H1 (cell line): ENCODE measurements at regions not wholly inside any gene's neighbourhood (a gene's known extent, or its start where the extent isn't known, plus 50 kb on each side); places are given as distances from the start of the nearest gene placed in this dataset.

ENCODE experiments used
- CTCF ChIA-PET: fragments of 300-600 bp; sonication (Branson Sonifier 250); formaldehyde crosslinking; loops from one replicate; lab custom pipeline; 2021; ENCODE audit not compliant: partially characterized antibody; lab: Charles Lee
- POLR2A ChIA-PET: fragments of 300-600 bp; sonication (Branson Sonifier 250); formaldehyde crosslinking; loops from one replicate; lab custom pipeline; 2021; ENCODE audit warnings: inconsistent platforms; ENCODE audit not compliant: partially characterized antibody; lab: Charles Lee
- DNase-seq, 2 experiments: peaks; one replicate each; pipeline versions ENCODE4 v3.0.0 to v3.0.0-alpha.2; 2010 to 2022; ENCODE audit warnings: low spot score in 2 of 2, low read depth in 1 of 2, mixed read lengths in 1 of 2
- FAIRE-seq: peaks from 2 replicates; lab custom pipeline; 2011; peaks lifted over from hg19 to GRCh38; lab: Jason Lieb, UNC
- H2AFZ ChIP-seq: 2 replicates; pipeline ENCODE4 v1.8.1; 2012; ENCODE audit warnings: low read length, inconsistent platforms
- H2AK5ac ChIP-seq: 2 replicates; pipeline ENCODE4 v1.6.1; 2013; ENCODE audit warnings: low read depth, low read length
- H2BK120ac ChIP-seq: replicated peaks from 2 replicates; pipeline ENCODE3; 2013; ENCODE audit warnings: low read depth, low read length, inconsistent platforms
- H2BK12ac ChIP-seq: 2 replicates; pipeline ENCODE4 v1.6.1; 2013; ENCODE audit warnings: low read depth, low read length
- H2BK15ac ChIP-seq: 2 replicates; pipeline ENCODE4 v1.6.1; 2013; ENCODE audit warnings: low read length
- H2BK20ac ChIP-seq: 2 replicates; pipeline ENCODE4 v1.6.1; 2013; ENCODE audit warnings: low read length
- H2BK5ac ChIP-seq: 2 replicates; pipeline ENCODE4 v1.6.1; 2013; ENCODE audit warnings: low read depth, low read length
- H3K14ac ChIP-seq: 2 replicates; pipeline ENCODE4 v1.6.1; 2013; ENCODE audit warnings: inconsistent platforms; ENCODE audit not compliant: insufficient read length
- H3K18ac ChIP-seq: 2 replicates; pipeline ENCODE4 v1.6.1; 2013; ENCODE audit warnings: low read length; ENCODE audit errors: extremely low read depth
- H3K23ac ChIP-seq: 2 replicates; pipeline ENCODE4 v1.6.1; 2013; ENCODE audit warnings: inconsistent platforms; ENCODE audit not compliant: insufficient read length
- H3K23me2 ChIP-seq: 2 replicates; pipeline ENCODE4 v1.6.1; 2013; ENCODE audit warnings: low read depth, low read length
- H3K27ac ChIP-seq: 2 replicates; pipeline ENCODE4 v1.6.1; 2011; ENCODE audit warnings: low read depth, low read length, inconsistent platforms
- H3K27me3 ChIP-seq, 4 experiments: replicated peaks in 1 of 4; 1 replicate in 1 of 4; 2 replicates in 3 of 4; pipeline versions ENCODE4 v1.6.1 to v1.8.1; 2011 to 2013; ENCODE audit warnings: low read length in 3 of 4, mild to moderate bottlenecking in 3 of 4, inconsistent platforms in 2 of 4, mixed read lengths in 2 of 4, moderate library complexity in 1 of 4; ENCODE audit not compliant: control insufficient read depth in 3 of 4, insufficient read depth in 3 of 4; ENCODE audit errors: extremely low read depth in 1 of 4
- H3K36me3 ChIP-seq, 4 experiments: 2 replicates each; pipeline versions ENCODE4 v1.6.1 to v1.8.1; 2011 to 2013; ENCODE audit warnings: mild to moderate bottlenecking in 4 of 4, low read length in 3 of 4, moderate library complexity in 2 of 4, control low read depth in 1 of 4, inconsistent platforms in 1 of 4; ENCODE audit not compliant: insufficient read depth in 4 of 4, control insufficient read depth in 2 of 4
- H3K4ac ChIP-seq: replicated peaks from 2 replicates; pipeline ENCODE3; 2013; ENCODE audit warnings: low read length, low read depth, mixed read lengths, inconsistent platforms; ENCODE audit not compliant: insufficient read length
- H3K4me1 ChIP-seq, 4 experiments: replicated peaks in 1 of 4; 1 replicate in 1 of 4; 2 replicates in 3 of 4; pipeline versions ENCODE4 v1.6.1 to v1.8.1; 2011 to 2013; ENCODE audit warnings: low read length in 3 of 4, inconsistent platforms in 2 of 4, mixed read lengths in 1 of 4; ENCODE audit not compliant: insufficient read depth in 4 of 4, control insufficient read depth in 3 of 4
- H3K4me2 ChIP-seq, 2 experiments: 2 replicates each; pipeline versions ENCODE4 v1.6.1 to v1.8.1; 2011 to 2013; ENCODE audit warnings: low read depth in 2 of 2, low read length in 2 of 2, control low read depth in 1 of 2, inconsistent platforms in 1 of 2, mild to moderate bottlenecking in 1 of 2; ENCODE audit not compliant: insufficient read depth in 1 of 2
- H3K4me3 ChIP-seq, 4 experiments: fragments of 200-600, 300-600 bp in 1 of 4; sonication (generic), shearing (Covaris generic), sonication (Bioruptor Twin) in 1 of 4; 2 replicates each; pipeline versions ENCODE4 v1.5.1 to v1.8.1; 2011 to 2016; ENCODE audit warnings: low read length in 4 of 4, low read depth in 3 of 4, control low read depth in 2 of 4, inconsistent platforms in 2 of 4, mild to moderate bottlenecking in 2 of 4, mixed read lengths in 1 of 4, moderate library complexity in 1 of 4; ENCODE audit not compliant: insufficient read depth in 2 of 4; ENCODE audit errors: extremely low read depth in 1 of 4
- H3K56ac ChIP-seq: replicated peaks from 2 replicates; pipeline ENCODE3; 2013; ENCODE audit warnings: low read depth, mild to moderate bottlenecking, mixed read lengths, low read length, inconsistent platforms; ENCODE audit not compliant: insufficient read length
- H3K79me1 ChIP-seq: 2 replicates; pipeline ENCODE4 v1.6.1; 2013; ENCODE audit warnings: low read depth, low read length, control low read depth
- H3K79me2 ChIP-seq, 2 experiments: 2 replicates each; pipeline versions ENCODE4 v1.6.1 to v1.8.1; 2012 to 2013; ENCODE audit warnings: low read length in 2 of 2, mild to moderate bottlenecking in 2 of 2, inconsistent platforms in 1 of 2; ENCODE audit not compliant: insufficient read depth in 2 of 2, control insufficient read depth in 1 of 2
- H3K9ac ChIP-seq, 4 experiments: replicated peaks in 1 of 4; 1 replicate in 1 of 4; 2 replicates in 3 of 4; pipeline versions ENCODE4 v1.6.1 to v1.8.1; 2011 to 2013; ENCODE audit warnings: low read depth in 3 of 4, low read length in 3 of 4, control low read depth in 2 of 4, mild to moderate bottlenecking in 2 of 4, moderate library complexity in 2 of 4, inconsistent platforms in 1 of 4; ENCODE audit errors: extremely low read depth in 1 of 4
- H3K9me3 ChIP-seq, 2 experiments: 2 replicates each; pipeline versions ENCODE4 v1.6.1 to v1.8.1; 2012 to 2013; ENCODE audit warnings: mild to moderate bottlenecking in 2 of 2, moderate library complexity in 2 of 2, control low read depth in 1 of 2, inconsistent platforms in 1 of 2, low read depth in 1 of 2, low read length in 1 of 2, mixed read lengths in 1 of 2; ENCODE audit not compliant: insufficient read depth in 2 of 2
- H4K20me1 ChIP-seq, 2 experiments: replicated peaks in 1 of 2; 2 replicates each; pipeline versions ENCODE3 to v1.8.1; 2011 to 2013; ENCODE audit warnings: inconsistent platforms in 2 of 2, low read length in 2 of 2, mild to moderate bottlenecking in 1 of 2; ENCODE audit not compliant: insufficient read depth in 2 of 2, control insufficient read depth in 1 of 2
- H4K5ac ChIP-seq: 2 replicates; pipeline ENCODE4 v1.6.1; 2013; ENCODE audit warnings: low read length, low read depth, mixed read lengths, inconsistent platforms; ENCODE audit not compliant: insufficient read length
- H4K8ac ChIP-seq: 2 replicates; pipeline ENCODE4 v1.8.0; 2013; ENCODE audit warnings: mild to moderate bottlenecking, moderate library complexity, low read length, inconsistent platforms; ENCODE audit not compliant: insufficient read depth; ENCODE audit errors: extremely low read depth
- H4K91ac ChIP-seq: replicated peaks from 2 replicates; pipeline ENCODE3; 2013; ENCODE audit warnings: low read length, mixed read lengths, inconsistent platforms; ENCODE audit not compliant: insufficient read length
- SP4 ChIP-seq: IDR thresholded peaks from 2 replicates; pipeline ENCODE4 v1.6.1; 2012; ENCODE audit warnings: low read length, inconsistent platforms
- TCF12 ChIP-seq: IDR thresholded peaks from 2 replicates; pipeline ENCODE4 v1.6.1; 2011; ENCODE audit warnings: low read depth, mild to moderate bottlenecking, low read length
- TF ChIP-seq, protein P1 (sequence below): IDR thresholded peaks from 2 replicates; pipeline ENCODE4 v1.6.1; 2011; ENCODE audit warnings: low read length, improper control_type of control experiment

DNA sequence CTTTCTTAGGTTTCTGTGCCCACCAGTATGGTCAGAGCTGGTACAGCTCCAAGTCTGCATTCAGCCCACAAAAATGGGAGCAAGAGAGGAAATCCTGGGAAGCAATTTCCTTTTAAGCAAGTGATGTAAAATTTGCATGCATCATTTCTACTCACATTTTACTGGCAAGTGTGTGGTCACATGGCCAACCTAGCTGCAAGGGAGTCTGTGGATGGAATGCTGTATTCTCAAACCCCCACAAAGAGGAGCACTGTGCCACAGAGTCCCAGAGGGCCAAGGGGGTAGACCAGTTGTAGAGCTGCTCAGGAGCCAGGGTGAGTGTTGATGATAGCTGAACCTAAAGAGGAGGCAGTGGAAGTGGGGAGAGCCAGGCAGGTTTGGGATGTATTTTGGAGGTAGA, 154.3 kb upstream of the SPRY4 start:
- CTCF ChIA-PET = interaction anchor here (0.6 to 1.5 kb wide), 3 partner anchors 11 to 265 kb away, joined by 3 to 4 read pairs (median 3); no protein-coding TSS in a partner anchor
- no peak overlapping the region for H2BK120ac ChIP-seq
- H3K4me2 ChIP-seq = no peak overlapping the region
- TF ChIP-seq SP4 = no peak
- TF ChIP-seq TCF12 = no peak
- TF ChIP-seq, protein P1, sequence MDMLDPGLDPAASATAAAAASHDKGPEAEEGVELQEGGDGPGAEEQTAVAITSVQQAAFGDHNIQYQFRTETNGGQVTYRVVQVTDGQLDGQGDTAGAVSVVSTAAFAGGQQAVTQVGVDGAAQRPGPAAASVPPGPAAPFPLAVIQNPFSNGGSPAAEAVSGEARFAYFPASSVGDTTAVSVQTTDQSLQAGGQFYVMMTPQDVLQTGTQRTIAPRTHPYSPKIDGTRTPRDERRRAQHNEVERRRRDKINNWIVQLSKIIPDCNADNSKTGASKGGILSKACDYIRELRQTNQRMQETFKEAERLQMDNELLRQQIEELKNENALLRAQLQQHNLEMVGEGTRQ = peak; percentile 28; the same call in 1 of the 2 replicates
- DNase-seq (no peak), FAIRE-seq (no peak)
- H3K79me1 ChIP-seq = no peaks in the 10 kb centered on the region
- H2AK5ac ChIP-seq = no peak overlapping the region
- H4K91ac ChIP-seq = no peak overlapping the region
- H2BK20ac ChIP-seq = no peak overlapping the region
- POLR2A ChIA-PET = interaction anchor here (1.8 kb wide), 1 partner anchor 12 kb away, joined by 4 read pairs; no protein-coding TSS in a partner anchor
- no peak overlapping the region for H3K14ac ChIP-seq
- no peaks in the 10 kb centered on the region for H3K27me3 ChIP-seq
- no peak overlapping the region for H4K8ac ChIP-seq
- no peak overlapping the region for H2AFZ ChIP-seq
- H3K36me3 ChIP-seq = no peaks in the 10 kb centered on the region; a peak in 2 of 8 replicates
- H3K56ac ChIP-seq = no peak overlapping the region
- no peak overlapping the region for H3K23ac ChIP-seq
- no peak overlapping the region for H2BK15ac ChIP-seq
- H2BK5ac ChIP-seq = no peak overlapping the region
- no peak overlapping the region for H3K18ac ChIP-seq
- no peak overlapping the region for H3K4me3 ChIP-seq
- H3K23me2 ChIP-seq = no peaks in the 10 kb centered on the region
- peaks cover 9 to 11% of the 10 kb centered on the region in 2 experiments; a peak in 3 of 4 replicates for H3K9me3 ChIP-seq
- H3K9ac ChIP-seq = no peak overlapping the region
- no peak overlapping the region for H4K5ac ChIP-seq
- H2BK12ac ChIP-seq = no peak overlapping the region
- H3K4ac ChIP-seq = no peak overlapping the region
- H3K4me1 ChIP-seq = peaks cover 3 to 17% (median 9%) of the 10 kb centered on the region in 4 experiments
- H3K27ac ChIP-seq = no peak overlapping the region
- H3K79me2 ChIP-seq = no peaks in the 10 kb centered on the region
- H4K20me1 ChIP-seq = no peaks in the 10 kb centered on the region
